GM12878 (cell line): ENCODE measurements at regions not wholly inside any gene's neighbourhood (a gene's known extent, or its start where the extent isn't known, plus 50 kb on each side); places are given as distances from the start of the nearest gene placed in this dataset.

Experiments
- CBX5 ChIP-seq: sonication (generic); IDR thresholded peaks from 2 replicates; pipeline ENCODE4 v1.6.1; 2016; ENCODE audit warnings: low read depth, moderate library complexity, mild to moderate bottlenecking, inconsistent platforms
- EZH2 ChIP-seq: IDR thresholded peaks from 2 replicates; pipeline ENCODE4 v1.6.1; 2012; ENCODE audit warnings: low read depth, mild to moderate bottlenecking, control low read depth, inconsistent platforms, low read length, borderline replicate concordance; ENCODE audit not compliant: control insufficient read depth
- FOXK2 ChIP-seq: fragments of 450-650 bp; IDR thresholded peaks from 2 replicates; pipeline ENCODE4 v1.6.1; 2017; ENCODE audit warnings: mild to moderate bottlenecking, moderate library complexity
- MXI1 ChIP-seq: fragments of 150-350 bp; IDR thresholded peaks from 2 replicates; pipeline ENCODE4 v1.6.1; 2011; ENCODE audit warnings: low read depth, mild to moderate bottlenecking, inconsistent platforms, low read length, improper control_type of control experiment
- MYC ChIP-seq: IDR thresholded peaks from 2 replicates; pipeline ENCODE4 v1.6.1; 2011; ENCODE audit warnings: mild to moderate bottlenecking, low read length, moderate library complexity, inconsistent platforms; ENCODE audit not compliant: insufficient read depth, insufficient replicate concordance, insufficient read length, severe bottlenecking
- PML ChIP-seq: IDR thresholded peaks from 2 replicates; pipeline ENCODE4 v1.6.1; 2012; ENCODE audit warnings: low read length, inconsistent platforms
- TARDBP ChIP-seq: IDR thresholded peaks from 2 replicates; pipeline ENCODE4 v1.6.1; 2016; ENCODE audit warnings: borderline replicate concordance
- TF ChIP-seq, protein P1 (sequence below): IDR thresholded peaks from 2 replicates; pipeline ENCODE4 v1.6.1; 2011; ENCODE audit warnings: mild to moderate bottlenecking, low read depth, low read length, moderate library complexity; ENCODE audit not compliant: insufficient replicate concordance
- TF ChIP-seq, protein P2 (sequence below), 3 experiments: IDR thresholded peaks in 2 of 3; conservative IDR thresholded peaks in 1 of 3; 2 replicates each; pipeline ENCODE4 v1.5.1; 2011; ENCODE audit warnings: low read depth in 3 of 3, low read length in 3 of 3, mild to moderate bottlenecking in 3 of 3, control low read depth in 2 of 3, moderate library complexity in 2 of 3, inconsistent platforms in 1 of 3, mixed read lengths in 1 of 3; ENCODE audit not compliant: control insufficient read depth in 2 of 3, insufficient read depth in 1 of 3; ENCODE audit errors: extremely low read depth in 1 of 3
- TF ChIP-seq, protein P3 (sequence below): IDR thresholded peaks from 2 replicates; pipeline ENCODE4 v1.6.1; 2011; ENCODE audit warnings: low read depth, mild to moderate bottlenecking, low read length, moderate library complexity, borderline replicate concordance; ENCODE audit errors: extremely low read depth

DNA sequence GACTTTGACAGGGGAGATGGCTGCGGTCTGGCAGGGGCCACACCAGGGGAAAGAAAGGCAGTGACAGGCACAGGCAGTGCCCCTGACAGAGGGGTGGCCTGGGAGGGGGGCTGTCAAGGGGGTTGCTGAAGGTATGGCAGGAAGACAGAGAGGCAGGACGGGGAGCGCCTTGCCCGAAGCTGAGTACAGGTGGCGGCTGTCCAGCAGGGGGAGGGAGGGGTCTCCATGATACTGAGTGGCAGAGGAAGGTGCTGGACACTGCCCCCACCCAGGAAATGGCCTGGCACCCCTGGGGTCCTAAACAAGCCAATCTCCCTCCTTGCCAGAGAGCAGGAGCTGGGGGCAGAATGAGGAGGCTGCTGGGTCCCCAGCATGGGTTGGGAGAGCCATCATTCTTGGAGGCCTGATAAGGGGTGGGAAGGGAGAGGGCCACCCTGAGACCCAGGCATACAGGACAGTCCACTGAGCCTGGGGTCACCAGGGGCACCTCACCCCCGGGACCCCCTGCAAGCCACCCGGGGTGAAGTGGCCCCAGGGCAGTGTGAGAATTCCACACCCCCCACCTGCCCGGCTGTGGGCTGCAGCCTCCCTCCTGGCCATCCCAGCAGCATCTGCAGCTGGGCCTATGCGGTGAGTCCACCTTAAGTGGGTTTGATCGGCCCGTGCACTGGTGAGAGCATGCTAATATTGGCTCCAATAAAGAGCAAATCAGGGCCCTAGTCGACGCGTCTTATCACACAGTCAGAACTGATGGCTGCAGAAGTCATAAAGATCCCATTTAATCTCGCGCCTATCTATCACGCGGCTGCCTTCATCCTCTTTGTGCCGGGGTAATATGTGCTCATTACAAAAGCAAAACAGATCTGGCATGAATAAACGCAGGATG lies 108.5 kb downstream of the FAM53A start:
- TF ChIP-seq, protein P1, sequence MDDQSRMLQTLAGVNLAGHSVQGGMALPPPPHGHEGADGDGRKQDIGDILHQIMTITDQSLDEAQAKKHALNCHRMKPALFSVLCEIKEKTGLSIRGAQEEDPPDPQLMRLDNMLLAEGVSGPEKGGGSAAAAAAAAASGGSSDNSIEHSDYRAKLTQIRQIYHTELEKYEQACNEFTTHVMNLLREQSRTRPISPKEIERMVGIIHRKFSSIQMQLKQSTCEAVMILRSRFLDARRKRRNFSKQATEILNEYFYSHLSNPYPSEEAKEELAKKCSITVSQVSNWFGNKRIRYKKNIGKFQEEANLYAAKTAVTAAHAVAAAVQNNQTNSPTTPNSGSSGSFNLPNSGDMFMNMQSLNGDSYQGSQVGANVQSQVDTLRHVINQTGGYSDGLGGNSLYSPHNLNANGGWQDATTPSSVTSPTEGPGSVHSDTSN, result no peak
- TF ChIP-seq, protein P2, sequence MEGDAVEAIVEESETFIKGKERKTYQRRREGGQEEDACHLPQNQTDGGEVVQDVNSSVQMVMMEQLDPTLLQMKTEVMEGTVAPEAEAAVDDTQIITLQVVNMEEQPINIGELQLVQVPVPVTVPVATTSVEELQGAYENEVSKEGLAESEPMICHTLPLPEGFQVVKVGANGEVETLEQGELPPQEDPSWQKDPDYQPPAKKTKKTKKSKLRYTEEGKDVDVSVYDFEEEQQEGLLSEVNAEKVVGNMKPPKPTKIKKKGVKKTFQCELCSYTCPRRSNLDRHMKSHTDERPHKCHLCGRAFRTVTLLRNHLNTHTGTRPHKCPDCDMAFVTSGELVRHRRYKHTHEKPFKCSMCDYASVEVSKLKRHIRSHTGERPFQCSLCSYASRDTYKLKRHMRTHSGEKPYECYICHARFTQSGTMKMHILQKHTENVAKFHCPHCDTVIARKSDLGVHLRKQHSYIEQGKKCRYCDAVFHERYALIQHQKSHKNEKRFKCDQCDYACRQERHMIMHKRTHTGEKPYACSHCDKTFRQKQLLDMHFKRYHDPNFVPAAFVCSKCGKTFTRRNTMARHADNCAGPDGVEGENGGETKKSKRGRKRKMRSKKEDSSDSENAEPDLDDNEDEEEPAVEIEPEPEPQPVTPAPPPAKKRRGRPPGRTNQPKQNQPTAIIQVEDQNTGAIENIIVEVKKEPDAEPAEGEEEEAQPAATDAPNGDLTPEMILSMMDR (IDR thresholded peaks at IDR 0.05 in 2 of 3, conservative IDR thresholded peaks at IDR 0.05 in 1 of 3; ENCODE audit: control insufficient read depth in 2 of 3, extremely low read depth in 1 of 3, insufficient read depth in 1 of 3, low read depth in 3 of 3, low read length in 3 of 3), result no peak
- TF ChIP-seq MYC (no peak), TARDBP (no peak), EZH2 (no peak), MXI1 (no peak), PML (no peak), CBX5 (no peak), FOXK2 (no peak)
- TF ChIP-seq, protein P3, sequence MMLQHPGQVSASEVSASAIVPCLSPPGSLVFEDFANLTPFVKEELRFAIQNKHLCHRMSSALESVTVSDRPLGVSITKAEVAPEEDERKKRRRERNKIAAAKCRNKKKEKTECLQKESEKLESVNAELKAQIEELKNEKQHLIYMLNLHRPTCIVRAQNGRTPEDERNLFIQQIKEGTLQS, result no peak
